Suppressor macrophage treated with lipopolysaccharide for 1 hour (primary cell): ENCODE measurements at regions not wholly inside any gene's neighbourhood (a gene's known extent, or its start where the extent isn't known, plus 50 kb on each side); places are given as distances from the start of the nearest gene placed in this dataset.
"Not testable (repeated sequence)": the region's sequence is repeated elsewhere in the genome, so short reads cannot be mapped to it uniquely, and the experiment has no call there.

ENCODE experiments used
- DNase-seq, 3 donors: peaks; one replicate each; pipeline ENCODE4 v3.0.0-alpha.2; 2020 to 2022

- not testable (repeated sequence) for DNase-seq
These were observed 186.1 kb downstream of the CEP135 start for GRCh38 chr4:56134834-56135233.

- no peak for DNase-seq
These were observed 185.5 kb downstream of the CEP135 start for GRCh38 chr4:56134266-56134665.

GRCh38 chr4:56132835-56133234 is 184.1 kb downstream of the CEP135 start:
- no peak for DNase-seq

- DNase-seq = not testable (repeated sequence)
These were observed 183.4 kb downstream of the CEP135 start for GRCh38 chr4:56132188-56132587.

- no peak for DNase-seq
These were observed 181.9 kb downstream of the CEP135 start for GRCh38 chr4:56130606-56131155.

- no peak for DNase-seq
These were observed 180.7 kb downstream of the CEP135 start for GRCh38 chr4:56129431-56129861.

GRCh38 chr4:56128213-56128612 is 179.5 kb downstream of the CEP135 start:
- DNase-seq = no peak

GRCh38 chr4:56127716-56128115 is 179.0 kb downstream of the CEP135 start:
- no peak for DNase-seq

GRCh38 chr4:56123547-56123946 is 174.8 kb downstream of the CEP135 start:
- DNase-seq = no peak

- no peak for DNase-seq
These were observed 174.3 kb downstream of the CEP135 start for GRCh38 chr4:56123051-56123450.

GRCh38 chr4:56118845-56119244 is 170.1 kb downstream of the CEP135 start:
- no peak for DNase-seq

- DNase-seq = no peak
These were observed 169.3 kb downstream of the CEP135 start for GRCh38 chr4:56118055-56118454.

GRCh38 chr4:56115898-56116297 is 167.2 kb downstream of the CEP135 start:
- no peak for DNase-seq

GRCh38 chr4:56112377-56112776 is 163.6 kb downstream of the CEP135 start:
- no peak for DNase-seq

GRCh38 chr4:56106180-56107147 is 157.7 kb downstream of the CEP135 start:
- no peak for DNase-seq

GRCh38 chr4:56104188-56104587 is 155.4 kb downstream of the CEP135 start:
- DNase-seq = no peak

- DNase-seq = no peak
These were observed 153.9 kb downstream of the CEP135 start for GRCh38 chr4:56102601-56103000.

- no peak for DNase-seq
These were observed 150.6 kb downstream of the CEP135 start for GRCh38 chr4:56099378-56099786.

GRCh38 chr4:56093576-56093975 is 144.8 kb downstream of the CEP135 start:
- DNase-seq = no peak

- no peak for DNase-seq
These were observed 143.8 kb downstream of the CEP135 start for GRCh38 chr4:56092540-56092939.

GRCh38 chr4:56086561-56086960 is 137.8 kb downstream of the CEP135 start:
- no peak for DNase-seq

- DNase-seq = no peak
These were observed 137.4 kb downstream of the CEP135 start for GRCh38 chr4:56086073-56086541.

- DNase-seq = no peak
These were observed 136.5 kb downstream of the CEP135 start for GRCh38 chr4:56085275-56085674.

- no peak for DNase-seq
These were observed 136.1 kb downstream of the CEP135 start for GRCh38 chr4:56084851-56085250.
